Activated CD4-positive, alpha-beta T cell treated with anti-CD3 and anti-CD28 coated beads, Interleukin-2, amount 50 U/mL, for 16 hours (primary cell): ENCODE measurements at regions not wholly inside any gene's neighbourhood (a gene's known extent, or its start where the extent isn't known, plus 50 kb on each side); places are given as distances from the start of the nearest gene placed in this dataset.
A peak's percentile ranks its signal among the peaks of the same experiment; 100 is the strongest.

Experiments used
- DNase-seq: peaks from one replicate; pipeline ENCODE4 v3.0.0-alpha.2; 2020

DNA sequence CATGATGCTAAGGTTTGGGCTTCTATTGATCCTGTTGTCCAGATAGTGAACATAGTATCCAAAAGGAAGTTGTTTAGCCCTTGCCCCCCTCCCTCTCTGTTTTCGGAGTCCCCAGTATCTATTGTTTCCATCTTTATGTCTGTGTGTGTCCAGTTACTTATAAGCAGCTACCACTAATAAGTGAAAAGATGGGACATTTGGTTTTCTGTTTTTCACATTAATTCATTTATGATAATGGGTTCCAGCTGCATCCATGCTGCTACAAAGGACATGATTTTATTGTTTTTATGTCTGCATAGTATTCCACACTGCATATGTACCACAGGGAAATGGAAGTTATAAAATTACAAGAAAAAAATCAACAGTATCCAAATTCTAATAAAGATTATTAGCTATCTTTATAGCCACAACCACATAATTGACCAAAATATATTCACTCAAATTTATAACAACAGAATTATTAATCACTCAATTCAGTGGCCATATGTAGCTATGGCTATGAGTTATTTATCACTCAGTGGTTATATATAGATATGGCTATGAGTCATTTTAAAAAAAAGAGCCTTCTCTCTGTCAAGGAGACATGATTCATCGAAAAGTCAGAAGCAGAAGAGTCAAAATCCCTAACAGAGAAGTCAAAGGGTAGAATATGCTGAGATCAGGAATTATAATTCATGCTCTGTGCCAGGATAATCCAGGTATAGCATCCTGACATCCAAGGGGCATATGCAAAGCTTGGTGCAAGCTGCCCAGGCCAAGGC, 367.5 kb downstream of the DEPDC1B start:
- DNase-seq: peak; percentile 3

DNA sequence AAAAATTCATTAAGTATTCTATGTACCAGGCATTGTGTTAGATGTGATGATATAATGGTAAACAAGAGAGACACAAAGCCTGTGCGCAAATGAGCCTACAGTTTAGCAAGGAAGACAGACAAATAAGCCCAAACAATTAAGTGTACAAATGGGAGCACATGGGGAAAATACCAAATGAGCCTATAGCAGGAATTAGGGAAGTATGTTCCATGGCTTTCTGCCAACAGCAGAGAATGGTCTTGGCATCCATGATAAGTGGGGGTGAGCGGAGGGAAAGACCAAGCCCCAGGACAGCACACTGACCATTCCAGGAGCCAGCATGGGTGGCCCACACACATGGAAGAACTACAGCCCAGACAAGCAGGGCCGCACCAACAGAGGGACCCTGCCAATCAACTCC, 369.7 kb downstream of the DEPDC1B start:
- no peak for DNase-seq

DNA sequence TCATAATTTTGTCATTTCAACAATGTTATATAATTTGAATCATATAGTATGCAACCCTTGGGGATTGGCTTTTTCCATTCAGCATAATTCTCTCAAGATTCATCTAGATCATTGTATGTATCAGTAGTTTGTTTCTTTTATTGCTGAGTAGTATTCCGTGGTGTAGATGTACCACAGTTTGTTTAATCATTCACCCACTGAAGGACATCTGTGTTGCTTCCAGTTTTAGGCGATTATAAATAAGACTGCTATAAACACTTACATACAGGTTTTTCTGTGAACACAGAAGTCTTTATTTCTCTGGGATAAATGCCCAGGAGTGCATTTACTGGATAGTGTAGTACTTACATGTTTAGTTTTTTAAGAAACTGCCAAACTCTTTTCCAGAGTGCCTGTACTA, 374.1 kb downstream of the DEPDC1B start:
- DNase-seq: no peak

DNA sequence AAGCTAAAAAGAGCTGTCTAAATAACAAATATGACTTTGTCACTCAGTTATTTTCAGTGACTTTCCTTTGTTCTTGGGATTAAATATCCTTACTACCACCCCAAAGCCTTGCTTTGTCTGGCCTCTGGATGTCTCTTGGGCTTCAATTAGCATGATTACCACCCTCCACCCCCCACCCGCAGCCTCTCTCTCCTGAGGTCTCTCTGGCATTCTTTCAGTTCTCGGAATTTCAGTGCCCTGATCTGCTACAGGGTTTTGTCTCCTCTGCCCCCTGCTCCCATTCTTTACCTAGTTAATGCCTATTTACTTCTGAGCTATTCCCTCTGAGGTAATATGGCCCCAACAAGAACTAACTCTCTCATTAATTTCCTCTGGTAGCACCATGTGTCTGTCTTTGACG, 376.4 kb downstream of the DEPDC1B start:
- no peak for DNase-seq

DNA sequence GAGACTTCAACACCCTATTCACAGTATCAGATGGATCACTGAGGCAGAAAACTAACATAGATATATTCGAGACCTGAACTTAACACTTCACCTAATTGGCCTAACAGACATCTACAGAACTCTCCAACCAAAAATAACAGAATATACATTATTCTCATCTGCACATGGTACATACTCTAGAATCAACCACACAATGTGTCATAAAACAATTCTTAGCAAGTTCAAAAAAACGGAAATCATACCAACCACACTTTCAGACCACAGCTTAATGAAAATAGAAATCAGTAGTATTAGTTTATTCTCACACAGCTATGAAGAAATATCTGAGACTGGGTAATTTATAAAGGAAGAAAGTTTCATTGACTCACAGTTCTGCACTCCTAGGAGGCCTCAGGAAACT, 387.9 kb downstream of the DEPDC1B start:
- no peak for DNase-seq

DNA sequence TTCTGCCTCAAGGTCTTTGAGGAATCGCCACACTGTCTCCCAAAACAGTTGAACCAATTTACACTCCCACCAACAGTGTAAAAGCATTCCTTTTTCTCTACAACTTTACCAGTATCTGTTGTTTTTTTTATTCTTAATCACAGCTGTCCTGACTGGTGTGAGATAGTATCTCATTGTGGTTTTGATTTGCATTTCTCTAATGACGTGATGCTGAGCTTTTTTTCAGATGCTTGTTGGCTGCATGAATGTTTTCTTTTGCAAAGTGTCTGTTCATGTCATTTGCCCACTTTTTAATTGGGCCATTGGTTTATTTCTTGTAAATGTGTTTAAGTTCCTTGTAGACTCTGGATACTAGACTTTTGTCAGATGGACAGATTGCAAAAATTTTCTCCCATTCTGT, 400.0 kb downstream of the DEPDC1B start:
- DNase-seq: no peak

DNA sequence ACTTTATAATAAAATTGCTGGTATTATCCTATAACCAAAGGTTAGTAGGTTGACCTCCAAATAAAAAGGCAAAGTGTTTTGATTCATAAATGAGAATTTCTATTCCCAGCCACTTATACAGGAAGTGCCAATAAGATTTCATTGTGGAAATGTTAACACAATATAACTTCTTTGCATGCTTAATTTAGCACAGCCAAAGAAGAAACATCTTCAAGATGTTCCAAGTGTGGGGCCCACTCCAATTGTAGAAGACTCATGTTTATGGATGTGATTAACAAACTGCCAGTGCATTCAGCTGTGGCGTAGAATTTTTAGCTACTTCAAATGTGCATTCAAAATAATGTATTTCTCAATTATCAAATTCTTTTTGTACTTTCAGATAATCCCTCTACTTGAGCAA, 402.3 kb downstream of the DEPDC1B start:
- DNase-seq: no peak

DNA sequence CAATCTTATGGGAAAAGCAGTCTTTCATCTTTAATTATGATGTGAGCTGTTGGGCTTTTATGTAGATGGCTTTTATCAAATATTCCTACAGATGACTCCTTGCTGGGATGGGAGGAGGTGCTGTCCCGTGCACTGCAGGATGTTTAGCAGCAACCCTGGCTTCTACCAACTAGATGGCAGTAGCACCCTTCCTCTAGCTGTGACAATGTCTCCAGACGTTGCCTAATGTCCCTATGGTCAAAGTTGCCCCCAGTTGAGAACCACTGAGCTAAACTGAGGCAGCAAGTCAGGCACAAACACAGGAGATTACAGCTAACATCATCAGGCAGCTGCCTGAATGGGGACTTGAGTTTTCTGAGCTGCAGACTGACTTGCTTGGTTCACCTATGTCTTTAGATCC, 401.9 kb upstream of the PDE4D start:
- DNase-seq: no peak

DNA sequence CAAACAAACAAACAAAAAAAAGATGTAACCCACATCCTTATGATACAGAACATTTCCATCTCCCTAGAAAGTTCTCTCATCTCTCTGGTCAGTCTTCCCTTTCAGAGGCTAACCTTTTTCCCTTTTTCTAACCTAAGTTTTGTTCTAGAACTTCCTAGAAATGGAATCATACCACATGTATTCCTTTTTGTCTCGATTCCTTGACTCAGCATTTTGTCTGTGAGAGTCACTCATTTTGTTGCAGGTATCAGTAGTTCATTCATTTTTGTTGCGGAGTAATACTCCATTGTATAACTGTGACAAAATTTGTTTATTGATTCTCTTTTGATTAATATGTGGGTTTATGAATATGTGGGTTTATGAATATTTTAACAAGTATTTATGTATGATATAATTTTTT, 400.0 kb upstream of the PDE4D start:
- DNase-seq: no peak

DNA sequence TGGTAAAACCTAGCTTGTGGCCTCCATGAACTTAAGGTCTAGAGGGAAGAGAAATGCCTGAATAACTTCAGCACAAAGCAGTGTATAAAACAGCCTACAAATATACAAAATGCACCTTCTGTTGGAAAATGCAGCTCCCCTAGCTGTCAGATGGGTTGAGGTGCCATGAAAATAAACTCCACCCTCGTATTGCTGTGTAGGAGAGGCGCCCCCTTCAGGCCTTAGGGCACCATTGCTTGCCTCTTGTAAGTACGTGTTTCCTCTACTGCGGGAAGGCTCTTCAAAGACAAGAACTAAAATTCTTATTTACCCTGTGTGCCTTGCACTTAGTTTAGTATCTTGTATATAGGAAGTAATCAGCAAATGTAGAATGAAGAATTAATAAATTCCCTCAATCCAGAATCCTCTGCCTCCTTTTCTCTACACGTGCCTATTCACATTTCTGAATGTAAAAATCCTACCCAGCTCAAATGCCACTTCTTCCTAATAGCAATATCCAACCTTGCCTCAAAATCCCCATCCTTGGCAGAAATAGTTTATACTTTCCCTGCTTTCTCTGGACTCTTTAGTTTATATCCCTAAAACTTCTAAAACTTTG, 393.7 kb upstream of the PDE4D start:
- DNase-seq: peak; percentile 16

DNA sequence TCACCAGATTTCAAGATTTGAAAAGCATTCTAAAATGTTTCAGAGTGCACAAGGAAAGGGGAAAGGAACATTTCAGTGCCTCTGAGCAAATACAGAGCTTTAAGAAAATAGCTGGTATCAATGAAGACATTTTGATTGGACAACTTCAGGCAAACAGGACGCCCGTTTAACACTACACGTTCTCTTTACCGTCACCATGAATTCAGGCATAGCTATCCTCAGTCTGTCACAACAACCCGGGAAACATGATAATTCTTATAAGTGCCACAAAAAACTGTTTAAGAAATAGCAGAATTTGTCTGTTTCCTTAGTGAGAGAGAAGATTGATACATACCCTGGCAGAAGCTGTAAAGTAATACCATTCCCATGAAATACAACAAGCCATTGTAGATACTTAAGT, 392.4 kb upstream of the PDE4D start:
- DNase-seq: no peak

DNA sequence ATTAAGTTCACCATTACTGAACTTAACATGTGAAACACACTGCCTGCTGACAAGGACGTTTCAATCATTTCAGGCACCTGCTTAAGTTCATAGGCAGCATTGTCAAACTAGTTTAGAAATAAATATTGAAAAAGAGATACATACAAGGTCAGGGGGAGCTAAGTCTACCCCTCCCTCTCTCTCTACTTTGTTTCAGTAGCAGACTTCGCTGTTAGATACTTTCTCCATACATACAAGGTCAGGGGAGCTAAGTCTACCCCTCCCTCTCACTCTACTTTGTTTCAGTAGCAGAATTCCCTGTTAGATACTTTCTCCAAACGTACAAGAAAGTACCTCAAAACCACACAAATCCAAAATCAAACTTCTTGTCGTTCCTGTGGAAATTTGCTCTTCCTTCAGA, 387.4 kb upstream of the PDE4D start:
- DNase-seq: no peak

DNA sequence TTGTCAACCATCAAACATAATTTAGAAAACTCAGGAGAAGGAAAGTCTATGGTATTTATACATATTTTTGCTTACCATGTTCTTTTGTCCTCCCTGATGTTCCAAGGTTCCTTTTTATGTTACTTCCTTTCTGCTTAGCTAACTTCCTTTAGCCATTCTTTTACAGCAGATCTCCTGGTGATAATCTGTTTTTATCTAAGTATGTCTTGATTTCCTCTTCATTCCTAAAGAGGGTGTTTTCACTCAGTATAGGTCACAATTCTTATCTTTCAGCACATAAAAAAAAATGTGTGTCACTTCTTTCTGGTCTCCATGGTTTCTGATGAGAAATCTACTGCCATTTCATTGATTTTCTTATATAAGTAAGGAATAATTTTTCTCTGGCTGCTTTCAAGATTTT, 384.4 kb upstream of the PDE4D start:
- DNase-seq: no peak

DNA sequence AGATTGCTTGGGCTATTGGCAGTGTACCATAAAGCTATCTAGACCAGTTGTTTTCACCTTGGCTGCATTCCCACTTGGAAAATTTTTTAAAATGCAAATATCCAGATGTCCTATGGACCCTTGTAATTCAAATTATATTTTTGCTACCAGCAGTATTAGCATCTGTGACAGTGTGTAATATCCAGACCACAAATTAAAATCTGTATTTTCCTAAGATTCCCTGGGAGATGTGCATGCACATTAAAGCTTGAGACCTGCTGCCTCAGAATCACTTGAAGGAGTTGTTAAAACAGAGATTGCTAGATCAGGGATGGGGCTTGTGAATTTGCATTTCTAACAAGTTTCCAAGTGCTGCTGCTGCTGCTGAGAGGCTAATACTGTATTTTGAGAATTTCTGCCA, 381.2 kb upstream of the PDE4D start:
- no peak for DNase-seq

DNA sequence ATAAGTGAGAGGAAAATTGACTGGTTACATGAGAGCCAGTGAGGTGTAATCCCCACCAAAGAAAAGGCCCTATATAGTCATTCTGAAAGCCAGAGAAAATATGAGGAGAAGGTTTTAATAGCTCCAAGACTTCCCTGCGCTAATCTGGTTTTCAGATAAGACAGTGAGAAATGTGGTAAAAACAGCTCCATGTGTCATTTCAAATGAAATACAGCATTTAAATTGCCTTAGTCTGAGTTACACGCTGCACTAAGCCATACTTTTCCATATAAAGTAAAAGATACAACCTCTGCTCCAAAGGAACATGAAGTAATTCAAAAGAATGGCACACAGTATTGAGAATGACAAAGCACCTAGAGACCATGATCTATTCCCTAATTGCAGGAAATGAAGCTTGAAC, 378.0 kb upstream of the PDE4D start:
- DNase-seq: no peak

DNA sequence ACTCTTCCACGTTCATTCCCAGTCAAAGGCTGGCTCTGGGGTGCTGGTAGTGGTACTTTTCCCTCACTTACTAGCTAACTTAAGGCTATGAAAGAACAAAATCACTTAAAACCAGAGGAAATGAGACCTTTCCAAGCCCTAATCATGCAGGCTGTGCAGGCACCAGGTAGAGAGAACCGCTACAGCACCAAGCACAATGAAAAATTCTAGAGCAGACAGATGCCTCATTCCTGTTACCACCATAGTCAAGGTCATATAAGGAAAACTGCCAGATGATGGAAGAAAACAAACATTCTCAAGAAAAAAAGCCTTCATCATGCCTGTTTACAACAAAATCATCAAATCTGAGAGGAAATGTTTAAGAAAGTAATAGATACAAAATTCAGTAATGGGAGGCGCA, 374.4 kb upstream of the PDE4D start:
- DNase-seq: no peak

DNA sequence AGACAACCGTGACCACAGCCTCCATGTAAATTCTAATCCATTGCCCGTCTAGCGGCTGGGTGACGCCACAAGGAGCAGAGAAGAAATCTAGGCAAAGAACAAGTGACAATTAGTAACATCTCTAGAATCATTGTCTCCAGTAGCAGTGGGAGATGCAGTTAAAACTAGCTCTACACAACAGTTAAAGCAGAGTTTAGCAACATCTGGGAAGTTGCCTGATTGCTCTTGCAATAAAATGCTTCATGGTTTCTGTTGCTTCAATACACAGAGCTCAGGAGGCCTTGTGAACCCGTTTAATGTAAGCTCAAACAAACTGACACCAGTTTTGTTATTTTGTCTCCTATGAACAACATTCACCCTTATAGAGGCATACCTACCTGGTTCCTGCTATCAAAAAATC, 369.8 kb upstream of the PDE4D start:
- DNase-seq: no peak

DNA sequence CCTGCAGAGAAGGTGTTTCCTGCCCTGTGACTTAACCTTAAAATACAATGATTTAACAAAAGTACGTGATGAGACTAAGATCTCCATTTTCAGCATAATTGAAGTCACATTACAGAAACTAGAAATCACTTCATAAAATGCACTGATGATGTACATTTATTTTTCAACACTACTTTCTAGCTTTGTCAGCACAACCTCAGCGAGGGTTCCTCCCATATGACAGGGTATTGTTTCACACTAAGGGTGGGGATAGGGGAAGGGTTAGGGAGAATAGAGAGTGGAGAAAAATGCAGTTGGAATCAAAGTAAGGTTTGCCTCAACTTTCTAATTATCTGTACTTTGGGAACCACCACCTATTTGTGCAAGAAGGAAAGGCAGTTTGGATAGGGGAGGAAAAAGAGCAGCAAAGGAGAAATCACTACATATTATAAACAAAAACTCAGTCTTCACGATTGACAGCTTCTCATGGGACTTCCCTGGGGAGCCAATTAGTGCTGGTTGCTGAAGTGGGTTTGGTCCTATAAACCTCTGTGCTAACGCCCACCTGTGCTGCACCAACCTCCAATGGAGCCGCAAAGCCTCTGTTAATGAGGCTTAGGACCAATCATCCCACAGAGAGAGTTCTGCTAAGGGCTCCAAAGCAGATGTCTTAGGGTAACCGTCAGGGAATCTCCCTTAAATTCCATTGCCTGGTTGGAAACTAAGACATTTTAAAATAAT, 369.2 kb upstream of the PDE4D start:
- DNase-seq: no peak

DNA sequence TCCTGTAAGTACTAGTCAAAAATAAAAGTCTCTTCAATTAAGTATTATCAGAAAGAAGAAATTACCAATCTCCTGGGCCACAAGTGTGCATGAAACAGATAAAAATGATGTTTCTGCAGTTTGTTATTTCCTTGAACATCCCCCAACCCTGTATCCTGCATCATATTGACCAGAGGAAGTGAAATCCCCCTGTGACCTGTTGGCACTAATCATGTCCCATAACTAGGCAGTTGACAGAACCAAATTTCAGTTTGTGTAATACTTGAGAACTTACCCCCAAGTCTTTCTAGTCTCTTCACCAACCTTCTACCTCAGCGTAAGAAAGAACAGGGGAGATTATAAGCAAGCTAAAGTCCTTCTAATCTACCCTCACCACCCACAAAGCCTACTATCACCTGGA, 368.2 kb upstream of the PDE4D start:
- DNase-seq: no peak

DNA sequence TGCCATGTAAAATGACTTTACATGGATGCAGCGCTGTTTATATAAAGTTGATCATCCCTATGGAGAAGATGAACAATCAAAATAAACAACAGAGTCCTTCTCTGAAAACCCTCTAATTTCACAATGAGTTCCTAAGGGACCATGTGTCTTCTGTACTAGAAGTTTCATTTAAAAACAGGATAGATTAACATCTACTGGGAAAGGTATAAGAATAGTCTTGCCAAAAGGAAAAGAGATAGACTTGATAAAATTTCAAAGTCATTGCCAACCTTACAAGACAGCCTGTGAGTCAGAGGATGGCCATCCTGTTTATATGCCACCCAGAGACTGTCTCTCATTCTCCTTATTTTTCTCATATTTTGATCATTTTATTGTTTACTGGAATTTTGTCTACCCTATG, 367.1 kb upstream of the PDE4D start:
- no peak for DNase-seq

DNA sequence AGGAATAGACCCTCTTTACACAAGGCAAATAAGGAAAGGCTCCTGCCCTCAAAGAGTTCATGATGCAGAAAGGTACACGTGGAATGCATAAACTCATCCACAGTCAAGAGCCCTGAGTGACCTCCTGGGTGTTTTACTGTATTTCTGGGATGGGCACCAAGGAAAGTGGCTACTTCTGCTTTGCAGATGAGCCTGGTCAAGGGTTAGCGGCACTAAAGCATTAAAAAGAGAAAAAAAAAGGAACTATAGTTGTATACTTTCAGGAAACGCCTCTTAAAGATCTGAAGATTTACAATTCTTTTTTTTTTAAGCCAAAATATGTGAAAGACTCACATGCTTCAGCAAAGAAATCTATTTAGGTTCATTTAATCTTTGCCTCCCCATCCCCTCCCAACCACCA, 366.2 kb upstream of the PDE4D start:
- no peak for DNase-seq

DNA sequence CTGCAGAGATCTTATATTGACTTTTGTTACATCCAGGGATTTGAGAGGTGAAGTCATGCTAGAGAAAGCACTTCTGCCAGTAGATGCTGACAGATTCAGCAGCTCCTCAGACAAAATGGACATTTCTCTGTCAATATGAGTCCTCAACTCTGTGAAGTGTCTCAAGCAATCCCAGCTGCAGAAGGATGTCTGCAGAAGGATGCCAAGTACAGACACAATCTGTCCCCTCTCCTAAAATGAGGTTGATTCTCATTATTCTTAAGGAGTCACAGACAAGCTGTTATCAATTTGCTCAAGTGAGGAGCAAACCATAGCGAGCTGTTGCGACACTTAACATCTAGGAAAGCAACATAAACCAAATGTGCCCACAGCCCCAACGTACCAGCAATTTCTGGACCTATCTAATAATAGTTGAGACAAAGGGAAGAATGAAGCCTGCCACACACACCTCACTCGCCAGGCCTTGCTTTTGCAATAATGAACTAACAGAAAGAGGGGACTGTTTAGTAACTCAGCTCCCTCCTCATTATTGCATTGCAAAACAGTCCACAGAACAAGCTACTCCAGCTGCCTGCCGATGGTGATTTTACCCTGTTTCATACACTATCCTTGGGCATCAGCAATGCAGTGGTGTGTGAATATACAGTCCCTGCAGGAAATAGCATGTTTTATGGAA, 364.2 kb upstream of the PDE4D start:
- DNase-seq: no peak

DNA sequence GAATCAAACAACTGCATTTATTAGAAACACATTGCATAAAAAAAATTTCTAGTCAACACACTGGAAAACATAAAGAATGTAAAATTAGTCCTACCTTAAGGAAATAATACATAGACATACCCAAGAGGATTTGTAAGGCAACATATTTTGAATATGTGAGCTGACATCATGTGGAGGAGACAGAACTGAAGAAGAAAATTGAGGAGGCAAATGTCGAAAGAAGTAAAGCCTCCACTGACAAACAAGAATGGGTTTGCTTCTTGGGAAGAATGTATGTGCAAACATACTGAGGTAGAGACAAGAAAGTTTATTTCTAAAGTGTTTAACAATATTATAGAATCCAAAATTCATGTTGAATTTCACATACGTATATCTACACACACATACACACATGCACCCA, 363.0 kb upstream of the PDE4D start:
- DNase-seq: no peak

DNA sequence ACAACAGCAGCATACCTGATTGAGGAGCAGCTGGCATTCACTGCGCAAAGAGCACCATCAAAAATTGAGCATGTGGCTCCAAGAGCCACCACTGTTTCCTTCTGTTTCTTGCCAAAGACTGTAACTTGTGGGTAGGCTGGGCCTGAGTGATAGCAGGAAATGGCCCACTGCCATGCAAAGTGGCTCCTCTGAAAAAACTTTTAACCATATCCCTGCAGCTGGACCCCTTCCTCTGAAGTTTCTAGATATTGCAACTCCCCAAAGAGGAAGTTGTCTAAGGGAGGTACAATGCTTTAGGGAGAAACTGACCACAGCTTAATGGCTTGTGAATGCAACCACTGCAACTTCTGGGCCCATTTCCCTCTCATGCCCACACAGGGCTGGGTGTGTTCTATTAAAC, 355.4 kb upstream of the PDE4D start:
- no peak for DNase-seq
